PC-3 (cell line): ENCODE measurements at regions not wholly inside any gene's neighbourhood (a gene's known extent, or its start where the extent isn't known, plus 50 kb on each side); places are given as distances from the start of the nearest gene placed in this dataset.

Source experiments
- ATAC-seq: fragments of 200-7000 bp; cut with Tn5 transposase; 2 replicates; pipeline ENCODE4 v1.9.1; 2020; ENCODE audit warnings: mild to moderate bottlenecking, moderate library complexity
- BruUV-seq: library from RNA; stranded (reverse); fragments of 400-500 nt; replicated peaks from 2 replicates; lab custom pipeline; 2021; lab: Mats Ljungman, UMichigan
- CTCF ChIA-PET: fragments of 300-600 bp; sonication (Branson Sonifier 250); formaldehyde crosslinking; loops from one replicate; lab custom pipeline; 2022; ENCODE audit warnings: antibody characterized with exemption; lab: Charles Lee
- POLR2A ChIA-PET: fragments of 300-600 bp; sonication (Branson Sonifier 250); formaldehyde crosslinking; loops from one replicate; lab custom pipeline; 2022; ENCODE audit warnings: antibody characterized with exemption; ENCODE audit not compliant: unreplicated experiment; lab: Charles Lee
- DNase-seq: peaks from one replicate; pipeline ENCODE4 v3.0.0-alpha.2; 2015
- H2AFZ ChIP-seq: fragments of 300-600 bp; sonication (generic); 2 replicates; pipeline ENCODE4 v1.6.0; 2016; ENCODE audit warnings: antibody characterized with exemption, low read length
- H3F3A ChIP-seq: fragments of 300-600 bp; sonication (generic); one replicate; pipeline ENCODE4 v1.6.0; 2017; ENCODE audit warnings: antibody characterized with exemption, low read length, control low read depth, mild to moderate bottlenecking; ENCODE audit not compliant: unreplicated experiment
- H3K27ac ChIP-seq: fragments of 300-600 bp; sonication (generic); 2 replicates; pipeline ENCODE4 v1.5.1; 2016; ENCODE audit warnings: mild to moderate bottlenecking, low read length
- H3K27me3 ChIP-seq: fragments of 300-600 bp; sonication (generic); 2 replicates; pipeline ENCODE4 v1.6.1; 2016; ENCODE audit warnings: low read length, mixed read lengths
- H3K36me3 ChIP-seq: fragments of 300-600 bp; sonication (generic); 2 replicates; pipeline ENCODE4 v1.6.1; 2016; ENCODE audit warnings: low read depth, mixed run types, low read length, mixed read lengths
- H3K4me1 ChIP-seq: fragments of 300-600 bp; sonication (generic); 2 replicates; pipeline ENCODE4 v1.5.1; 2016; ENCODE audit warnings: low read length; ENCODE audit not compliant: insufficient read depth
- H3K4me2 ChIP-seq: fragments of 300-600 bp; sonication (generic); 2 replicates; pipeline ENCODE4 v1.6.0; 2016; ENCODE audit warnings: low read length
- H3K4me3 ChIP-seq: fragments of 300-600 bp; sonication (generic); 2 replicates; pipeline ENCODE4 v1.5.1; 2016; ENCODE audit warnings: mild to moderate bottlenecking, low read length, mixed read lengths
- H3K79me2 ChIP-seq: fragments of 300-600 bp; sonication (generic); 2 replicates; pipeline ENCODE4 v1.6.1; 2017; ENCODE audit warnings: low read length, mixed read lengths
- H3K9ac ChIP-seq: fragments of 300-600 bp; sonication (generic); 2 replicates; pipeline ENCODE4 v1.6.0; 2016; ENCODE audit warnings: mild to moderate bottlenecking, low read length
- H3K9me2 ChIP-seq: fragments of 300-600 bp; sonication (generic); replicated peaks from 2 replicates; pipeline ENCODE4 v1.6.1; 2016; ENCODE audit warnings: mixed run types, low read length, mixed read lengths
- H3K9me3 ChIP-seq: fragments of 300-600 bp; sonication (generic); 2 replicates; pipeline ENCODE4 v1.6.1; 2016; ENCODE audit warnings: low read length, mixed read lengths
- H4K20me1 ChIP-seq: fragments of 300-600 bp; sonication (generic); 2 replicates; pipeline ENCODE4 v1.6.1; 2016; ENCODE audit warnings: low read length, mixed read lengths
- EZH2 ChIP-seq: fragments of 300-600 bp; sonication (generic); IDR thresholded peaks from one replicate; pipeline ENCODE4 v1.6.1; 2017; ENCODE audit warnings: antibody characterized with exemption, mild to moderate bottlenecking, low read length; ENCODE audit not compliant: unreplicated experiment
- EZH2phosphoT487 ChIP-seq: fragments of 300-600 bp; sonication (generic); IDR thresholded peaks from 2 replicates; pipeline ENCODE4 v1.6.1; 2018; ENCODE audit warnings: mild to moderate bottlenecking, antibody characterized with exemption, low read length, borderline replicate concordance
- intact Hi-C: fragments of 100-400 bp; cut with micrococcal nuclease; formaldehyde crosslinking; loops from 2 replicates; pipeline ENCODE4 v1.9.0; 2023
- TF ChIP-seq, protein P1 (sequence below): fragments of 300-600 bp; sonication (generic); conservative IDR thresholded peaks from 2 replicates; pipeline ENCODE4 v1.5.1; 2017; ENCODE audit warnings: antibody characterized with exemption, low read depth, mild to moderate bottlenecking, low read length

- H3K27ac ChIP-seq: peak overlapping the region; percentile 24
- BruUV-seq: no TSS peak
- no peak overlapping the region for H3K9ac ChIP-seq
- H2AFZ ChIP-seq: no peak overlapping the region
- TF ChIP-seq, protein P1, sequence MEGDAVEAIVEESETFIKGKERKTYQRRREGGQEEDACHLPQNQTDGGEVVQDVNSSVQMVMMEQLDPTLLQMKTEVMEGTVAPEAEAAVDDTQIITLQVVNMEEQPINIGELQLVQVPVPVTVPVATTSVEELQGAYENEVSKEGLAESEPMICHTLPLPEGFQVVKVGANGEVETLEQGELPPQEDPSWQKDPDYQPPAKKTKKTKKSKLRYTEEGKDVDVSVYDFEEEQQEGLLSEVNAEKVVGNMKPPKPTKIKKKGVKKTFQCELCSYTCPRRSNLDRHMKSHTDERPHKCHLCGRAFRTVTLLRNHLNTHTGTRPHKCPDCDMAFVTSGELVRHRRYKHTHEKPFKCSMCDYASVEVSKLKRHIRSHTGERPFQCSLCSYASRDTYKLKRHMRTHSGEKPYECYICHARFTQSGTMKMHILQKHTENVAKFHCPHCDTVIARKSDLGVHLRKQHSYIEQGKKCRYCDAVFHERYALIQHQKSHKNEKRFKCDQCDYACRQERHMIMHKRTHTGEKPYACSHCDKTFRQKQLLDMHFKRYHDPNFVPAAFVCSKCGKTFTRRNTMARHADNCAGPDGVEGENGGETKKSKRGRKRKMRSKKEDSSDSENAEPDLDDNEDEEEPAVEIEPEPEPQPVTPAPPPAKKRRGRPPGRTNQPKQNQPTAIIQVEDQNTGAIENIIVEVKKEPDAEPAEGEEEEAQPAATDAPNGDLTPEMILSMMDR: no peak
- TF ChIP-seq EZH2: no peak
- TF ChIP-seq EZH2phosphoT487: no peak
- DNase-seq: peak; percentile 38
- H3K4me1 ChIP-seq: peaks cover 25% of the 10 kb centered on the region
- ATAC-seq: peak; percentile 61
- no peaks in the 10 kb centered on the region for H3K79me2 ChIP-seq
- peak overlapping the region; percentile 62 for H3K4me2 ChIP-seq
- H3K9me2 ChIP-seq: no peaks in the 10 kb centered on the region
- H3K27me3 ChIP-seq: no peaks in the 10 kb centered on the region
- ChIA-PET CTCF (no interaction called here), POLR2A (interaction anchor here (0.6 to 0.7 kb wide), 3 partner anchors 82 to 255 kb away, joined by 3 to 6 read pairs (median 4); no protein-coding TSS in a partner anchor)
- no peaks in the 10 kb centered on the region for H4K20me1 ChIP-seq
- H3K9me3 ChIP-seq: no peaks in the 10 kb centered on the region
- H3F3A ChIP-seq: no peaks in the 10 kb centered on the region
- intact Hi-C loops: no loop called here
- H3K4me3 ChIP-seq: no peak overlapping the region
- H3K36me3 ChIP-seq: no peaks in the 10 kb centered on the region
Measured at GRCh38 chr3:194043516-194043915, 92.4 kb upstream of the HES1 start.

DNA sequence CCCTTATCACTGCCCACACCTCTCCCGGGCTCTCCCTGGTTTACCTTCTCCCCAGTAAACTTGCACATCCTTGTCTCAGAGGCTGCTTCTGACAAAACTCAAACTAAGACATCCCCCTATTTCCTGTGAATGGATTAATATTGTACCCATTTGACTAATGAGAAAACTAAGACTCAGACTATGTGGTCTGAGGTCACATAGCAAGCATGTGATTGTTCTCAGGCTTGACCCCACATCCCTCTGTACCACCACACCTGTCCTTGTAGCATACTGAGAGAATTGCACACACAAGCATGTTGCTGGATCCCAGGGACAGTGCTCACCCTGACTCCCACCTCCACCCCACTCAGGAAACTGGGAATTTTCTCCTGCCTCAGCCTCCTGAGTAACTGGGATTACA, 90.7 kb upstream of the HES1 start:
- no peak overlapping the region for H2AFZ ChIP-seq
- ChIA-PET POLR2A (no interaction called here), CTCF (no interaction called here)

GRCh38 chr3:194045919-194046318, 90.0 kb upstream of the HES1 start:
- H3F3A ChIP-seq: no peaks in the 10 kb centered on the region
- no peaks in the 10 kb centered on the region for H3K79me2 ChIP-seq
- H3K9me2 ChIP-seq: no peaks in the 10 kb centered on the region
- no peaks in the 10 kb centered on the region for H3K27me3 ChIP-seq
- POLR2A ChIA-PET: no interaction called here
- H3K36me3 ChIP-seq: peaks cover under 1% of the 10 kb centered on the region; the same call in 1 of the 2 replicates
- no peaks in the 10 kb centered on the region for H4K20me1 ChIP-seq
- H3K9ac ChIP-seq: no peak overlapping the region
- H3K4me3 ChIP-seq: no peak overlapping the region
- TF ChIP-seq EZH2: no peak
- TF ChIP-seq, protein P1: no peak
- no peak for TF ChIP-seq EZH2phosphoT487
- H3K4me2 ChIP-seq: no peak overlapping the region
- BruUV-seq: no TSS peak
- H3K4me1 ChIP-seq: peaks cover 18% of the 10 kb centered on the region
- H3K27ac ChIP-seq: no peak overlapping the region
- H3K9me3 ChIP-seq: peaks cover 2% of the 10 kb centered on the region
- ATAC-seq (no peak), DNase-seq (no peak)
- intact Hi-C loops: no loop called here
- no peak overlapping the region for H2AFZ ChIP-seq
- CTCF ChIA-PET: no interaction called here

More for the DNA sequence above, 90.7 kb upstream of the HES1 start:
- ATAC-seq (no peak), DNase-seq (no peak)
- H3K4me3 ChIP-seq: no peak overlapping the region
- H3K4me1 ChIP-seq: peaks cover 24% of the 10 kb centered on the region
- no peaks in the 10 kb centered on the region for H3K36me3 ChIP-seq
- no peak overlapping the region for H3K27ac ChIP-seq
- no peak overlapping the region for H3K9ac ChIP-seq
- intact Hi-C loops: no loop called here
- no peaks in the 10 kb centered on the region for H3K79me2 ChIP-seq
- TF ChIP-seq, protein P1: no peak
- TF ChIP-seq EZH2: no peak
- TF ChIP-seq EZH2phosphoT487: no peak
- no peaks in the 10 kb centered on the region for H3F3A ChIP-seq
- no peaks in the 10 kb centered on the region; the same call in 1 of the 2 replicates for H3K9me3 ChIP-seq
- H3K9me2 ChIP-seq: no peaks in the 10 kb centered on the region
- no peaks in the 10 kb centered on the region for H3K27me3 ChIP-seq
- H3K4me2 ChIP-seq: no peak overlapping the region
- H4K20me1 ChIP-seq: no peaks in the 10 kb centered on the region
- BruUV-seq: no TSS peak
